Posterior vena cava (tissue), 2 donors: ENCODE measurements at regions not wholly inside any gene's neighbourhood (a gene's known extent, or its start where the extent isn't known, plus 50 kb on each side); places are given as distances from the start of the nearest gene placed in this dataset.
"Not testable (repeated sequence)": the region's sequence is repeated elsewhere in the genome, so short reads cannot be mapped to it uniquely, and the experiment has no call there.

Source experiments
- DNase-seq: peaks from one replicate; pipeline ENCODE4 v3.0.0-alpha.2; 2020; ENCODE audit warnings: low spot score
- intact Hi-C, 2 donors: fragments of 100-400 bp; cut with DNase I; formaldehyde crosslinking; loops; one replicate each; pipeline versions ENCODE4 v1.14.1 to v1.14.2; 2022 to 2023
- donor health status: DM: yes; HTN: yes; CAD: no.
- donor health status: DM: yes; HTN: yes; CAD: no.

DNA sequence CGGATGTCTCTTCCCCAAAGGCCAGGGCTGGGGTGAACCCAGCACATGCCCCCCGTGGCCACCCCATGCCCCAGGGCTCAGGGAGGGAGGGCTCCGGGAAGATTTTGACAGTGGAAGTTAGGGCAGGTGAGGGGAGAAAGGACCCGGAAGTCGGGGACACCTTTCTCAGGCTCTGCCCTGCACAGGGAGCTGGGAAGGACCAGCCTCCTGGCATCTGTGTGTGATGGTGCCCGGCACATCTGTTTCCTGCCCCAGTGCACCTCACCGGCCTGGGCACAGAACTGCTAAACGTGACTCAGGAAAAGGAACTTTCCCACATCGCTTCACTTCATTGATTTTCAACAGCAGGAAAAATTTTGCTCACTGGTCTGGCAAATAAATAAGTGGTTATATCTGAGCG, 141.1 kb upstream of the AFDN start:
- peak; percentile 69 for DNase-seq
- intact Hi-C loops: no loop called here

DNA sequence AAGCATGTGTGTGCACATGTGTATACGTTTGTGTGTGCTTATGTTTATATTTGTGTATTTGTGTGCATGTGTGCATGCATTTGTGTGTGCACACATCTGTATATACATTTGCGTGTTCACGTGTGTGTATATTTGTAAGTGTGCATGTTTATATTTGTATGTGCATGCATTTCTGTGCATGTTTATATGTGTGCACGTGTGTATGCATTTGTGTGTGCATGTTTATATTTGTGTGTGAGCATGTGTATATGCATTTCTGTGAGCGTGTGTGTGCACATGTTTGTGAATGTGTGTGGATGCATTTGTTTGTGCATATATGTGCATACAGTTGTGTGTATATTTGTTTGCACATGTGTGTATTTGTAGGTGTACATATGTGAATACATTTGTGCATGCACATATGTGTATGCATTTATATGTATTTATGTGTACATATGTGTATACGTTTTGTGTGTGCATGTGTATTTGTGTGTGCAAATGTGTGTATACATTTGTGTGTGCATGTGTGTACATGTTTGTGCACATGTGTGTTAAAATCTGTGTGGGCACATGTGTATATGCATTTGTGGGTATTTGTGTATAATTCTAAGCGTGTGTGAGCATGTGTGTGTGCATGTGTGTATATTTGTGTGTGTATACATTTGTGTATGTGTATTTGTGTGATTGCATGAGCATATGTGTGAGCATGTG, 140.4 kb upstream of the AFDN start:
- intact Hi-C loops: no loop called here
- no peak for DNase-seq

DNA sequence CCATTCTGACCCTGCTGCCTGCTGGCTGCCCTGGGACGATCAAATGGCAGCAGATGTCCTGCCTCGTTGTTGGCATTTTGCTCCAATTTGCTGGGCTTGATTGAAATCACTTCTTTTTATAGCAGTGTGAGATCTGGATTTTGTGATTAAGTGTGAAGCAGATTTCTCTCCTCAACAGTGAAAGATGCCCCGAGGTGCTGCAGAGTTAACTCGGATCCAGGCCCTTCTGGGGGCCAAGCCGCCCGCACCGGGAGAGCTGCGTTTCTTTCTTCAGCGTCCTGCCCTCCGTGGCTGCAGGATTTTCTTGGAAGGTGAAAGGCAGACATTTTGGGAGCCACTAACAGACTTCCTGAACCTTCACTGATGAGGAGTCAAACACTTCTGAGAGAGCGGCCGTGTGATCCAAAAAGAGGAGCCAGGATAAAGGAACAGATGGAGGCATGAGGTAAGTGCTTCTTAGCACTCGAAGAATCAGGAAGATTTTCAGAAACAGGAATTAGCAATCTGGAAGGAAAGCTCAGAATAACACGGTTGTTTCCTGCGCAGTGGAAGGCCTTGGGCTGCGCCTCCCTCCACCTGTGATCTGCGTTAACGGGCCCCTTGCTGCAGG, 139.5 kb upstream of the AFDN start:
- DNase-seq: peak; percentile 36
- intact Hi-C loops: no loop called here

DNA sequence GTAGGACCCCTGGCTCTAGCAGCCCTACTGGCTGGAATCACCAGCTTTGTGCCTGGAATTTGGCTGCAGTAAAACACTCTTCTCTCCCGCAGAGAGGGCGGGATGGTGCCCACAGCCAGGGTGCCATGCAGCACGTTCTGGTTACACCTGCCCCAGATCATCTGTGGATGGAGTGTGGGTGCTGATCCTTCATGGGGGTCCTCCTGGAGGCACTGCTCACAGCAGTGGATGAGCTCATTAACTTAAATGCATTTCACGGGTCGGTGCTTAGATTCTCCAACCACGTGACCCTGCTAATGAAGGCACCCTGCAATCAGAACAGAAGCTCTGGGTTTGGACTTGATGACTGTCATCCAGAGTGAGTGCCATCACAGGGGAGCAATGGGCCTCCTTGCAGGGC, 138.6 kb upstream of the AFDN start:
- no peak for DNase-seq

DNA sequence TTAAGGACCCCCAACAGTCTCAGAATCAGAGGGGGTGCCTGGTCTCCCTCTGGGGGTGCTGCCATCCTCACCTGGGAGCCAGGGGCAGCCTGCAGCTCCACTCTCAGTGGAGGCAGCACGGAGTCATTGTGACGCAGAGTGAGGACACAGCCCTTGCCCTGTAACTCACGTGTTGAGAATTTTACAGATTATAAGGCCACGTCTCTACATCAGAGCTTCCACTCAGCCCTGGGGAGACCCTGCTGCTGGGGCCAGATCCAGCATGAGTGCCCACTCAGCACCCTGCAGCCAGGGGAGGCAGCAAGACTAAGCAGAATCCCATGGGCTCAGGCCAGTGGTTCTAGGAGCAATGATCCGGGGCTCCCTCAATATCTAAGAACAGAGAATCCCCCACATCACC, 137.4 kb upstream of the AFDN start:
- intact Hi-C loops: no loop called here
- peak; percentile 50 for DNase-seq

More for the DNA sequence above, 138.6 kb upstream of the AFDN start:
- intact Hi-C loops: no loop called here

DNA sequence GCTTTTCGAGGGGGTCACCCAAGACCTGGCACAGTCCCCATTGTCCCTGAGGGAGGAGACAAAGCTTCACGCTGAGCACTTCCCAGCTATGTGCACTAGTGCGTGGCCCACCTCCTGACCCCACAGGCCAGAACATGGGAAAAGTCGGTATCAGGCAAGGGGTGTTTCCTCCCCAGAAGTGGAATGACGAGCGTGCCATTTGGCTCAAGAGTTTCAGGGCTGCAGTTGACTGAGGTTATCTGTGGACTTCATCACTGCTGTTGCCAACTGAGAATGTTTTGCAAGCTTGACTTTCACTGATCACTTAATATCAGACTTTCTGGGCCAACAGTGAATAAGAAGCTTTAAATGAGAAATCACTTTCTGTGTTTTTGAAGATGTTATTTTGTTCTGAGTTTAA, 137.0 kb upstream of the AFDN start:
- intact Hi-C loops: loop anchor here in 1 of 2 donors (10.0 kb wide), 1 partner anchor 1365 kb away; no protein-coding TSS in a partner anchor
- DNase-seq: peak; percentile 79

DNA sequence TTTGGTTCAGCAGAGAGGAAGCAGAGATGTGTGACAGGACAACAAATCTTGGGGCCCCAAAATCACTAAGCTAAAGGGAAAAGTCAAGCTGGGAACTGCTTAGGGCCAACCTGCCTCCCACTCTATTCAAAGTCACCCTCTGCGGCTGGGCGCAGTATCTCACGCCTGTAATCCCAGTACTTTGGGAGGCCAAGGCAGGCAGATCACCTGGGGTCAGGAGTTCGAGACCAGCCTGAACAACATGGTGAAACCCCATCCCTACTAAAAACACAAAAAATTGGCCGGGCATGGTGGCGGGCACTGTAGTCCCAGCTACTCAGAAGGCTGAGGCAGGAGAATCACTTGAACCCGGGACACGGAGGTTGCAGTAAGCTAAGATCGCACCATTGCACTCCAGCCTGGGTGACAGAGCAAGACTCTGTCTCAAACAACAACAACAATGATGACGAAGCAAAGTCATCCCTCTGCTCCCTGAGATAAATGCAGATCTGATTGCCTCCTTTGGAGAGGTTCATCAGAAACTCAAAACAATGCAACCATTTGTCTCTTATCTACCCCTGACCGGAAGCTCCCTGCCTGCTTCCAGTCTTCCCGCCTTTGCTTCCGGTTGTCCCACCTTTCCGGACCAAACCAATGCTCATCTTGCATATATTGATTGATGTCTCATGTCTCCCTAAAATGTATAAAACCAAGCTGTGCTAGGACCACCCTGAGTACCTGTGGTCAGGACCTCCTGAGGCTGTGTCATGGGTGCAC, 136.4 kb upstream of the AFDN start:
- peak; percentile 51 for DNase-seq
- intact Hi-C loops: loop anchor here in 1 of 2 donors (10.0 kb wide), 1 partner anchor 1366 kb away; no protein-coding TSS in a partner anchor

DNA sequence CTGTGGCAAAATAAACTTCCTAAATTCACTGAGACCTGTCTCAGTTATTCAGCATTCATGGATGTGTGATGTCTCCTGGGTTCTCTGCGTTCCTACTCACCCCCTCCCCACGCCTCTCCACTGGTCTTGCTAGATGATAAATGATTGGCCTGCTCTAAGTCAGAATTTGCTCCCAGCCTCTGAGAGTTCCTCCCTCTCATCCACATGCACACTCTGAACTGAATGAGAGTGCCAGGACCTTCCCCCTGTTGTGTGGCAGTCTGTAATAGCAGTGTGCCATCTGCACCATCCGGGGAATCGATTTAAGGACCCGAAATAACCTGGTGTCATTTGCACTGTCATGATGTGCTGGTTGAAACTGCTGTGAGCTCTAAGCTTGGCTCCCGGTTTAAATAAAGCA, 135.8 kb upstream of the AFDN start:
- intact Hi-C loops: loop anchor here in 1 of 2 donors (10.0 kb wide), 1 partner anchor 1366 kb away; no protein-coding TSS in a partner anchor
- no peak for DNase-seq

DNA sequence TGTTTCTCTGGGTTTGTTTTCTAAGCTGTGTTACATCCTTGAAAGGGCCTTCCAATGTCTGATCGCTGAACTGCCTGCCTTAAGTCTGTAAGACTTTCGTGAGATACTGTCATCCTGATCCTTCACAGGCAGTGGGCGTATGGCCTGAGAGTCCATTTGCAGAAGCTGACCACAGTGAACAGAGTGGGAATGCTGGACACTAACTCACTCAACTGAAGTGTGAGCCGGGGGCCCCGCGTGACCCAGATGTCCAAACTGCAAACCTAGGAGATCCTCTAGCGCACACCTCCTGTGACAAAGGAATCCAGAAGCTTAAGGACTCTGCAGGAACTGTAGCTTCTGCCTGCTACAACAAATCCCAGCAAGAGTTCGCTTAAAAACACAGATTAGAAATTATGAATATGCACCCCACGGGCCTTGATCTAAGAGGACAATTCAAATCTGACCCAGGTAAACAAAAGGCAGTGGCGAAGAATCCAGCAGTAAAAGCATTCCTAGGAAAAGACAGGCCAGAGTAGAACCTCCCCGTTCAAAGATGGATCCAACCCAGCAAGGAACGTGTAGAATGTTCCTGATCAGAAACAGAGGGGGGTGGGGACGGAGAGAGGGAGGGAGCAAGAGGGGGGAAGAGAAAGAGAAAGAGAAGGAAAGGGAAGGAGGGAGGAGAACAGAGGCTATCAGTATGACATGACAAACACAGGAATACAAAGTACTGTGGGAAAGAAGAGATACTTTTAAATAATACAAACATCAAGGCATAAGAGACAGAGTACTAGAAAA, 135.0 kb upstream of the AFDN start:
- intact Hi-C loops: loop anchor here in 1 of 2 donors (10.0 kb wide), 1 partner anchor 1367 kb away; no protein-coding TSS in a partner anchor
- DNase-seq: no peak

DNA sequence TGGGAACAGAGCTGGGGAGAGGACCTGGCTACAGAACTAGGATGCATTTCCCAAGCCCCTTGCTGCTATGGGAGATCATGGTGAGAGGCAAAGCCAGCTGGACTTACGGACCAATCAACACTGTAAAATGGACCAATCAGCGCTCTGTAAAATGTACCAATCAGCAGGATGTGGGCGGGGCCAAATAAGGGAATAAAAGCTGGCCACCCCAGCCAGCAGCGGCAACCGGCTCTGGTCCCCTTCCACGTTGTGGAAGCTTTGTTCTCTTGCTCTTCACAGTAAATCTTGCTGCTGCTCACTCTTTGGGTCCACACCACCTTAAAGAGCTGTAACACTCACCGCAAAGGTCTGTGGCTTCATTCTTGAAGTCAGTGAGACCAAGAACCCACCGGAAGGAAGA, 133.2 kb upstream of the AFDN start:
- intact Hi-C loops: loop anchor here in 1 of 2 donors (10.0 kb wide), 1 partner anchor 1369 kb away; no protein-coding TSS in a partner anchor

DNA sequence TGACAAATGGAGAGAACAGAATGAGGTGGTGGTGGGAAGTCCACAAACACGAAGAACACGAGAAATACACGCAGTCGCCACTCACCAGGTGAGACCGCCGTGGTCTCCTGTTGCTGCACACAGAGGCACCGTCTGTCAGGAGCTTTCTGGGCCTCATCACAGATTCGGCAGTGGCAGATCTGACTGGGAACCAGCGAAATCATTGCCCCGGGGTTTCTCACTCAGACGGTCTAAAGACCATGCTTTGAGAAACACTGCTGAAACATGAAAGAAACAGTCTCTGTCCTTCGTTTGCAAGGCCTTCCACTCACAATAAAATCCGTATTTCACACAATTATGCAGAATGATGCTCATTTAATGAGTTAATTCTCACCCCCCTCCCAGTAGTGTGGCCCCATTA, 130.9 kb upstream of the AFDN start:
- DNase-seq: no peak
- intact Hi-C loops: loop anchor here in 1 of 2 donors (10.0 kb wide), 1 partner anchor 1371 kb away; no protein-coding TSS in a partner anchor

More for the DNA sequence above, 133.2 kb upstream of the AFDN start:
- not testable (repeated sequence) for DNase-seq

DNA sequence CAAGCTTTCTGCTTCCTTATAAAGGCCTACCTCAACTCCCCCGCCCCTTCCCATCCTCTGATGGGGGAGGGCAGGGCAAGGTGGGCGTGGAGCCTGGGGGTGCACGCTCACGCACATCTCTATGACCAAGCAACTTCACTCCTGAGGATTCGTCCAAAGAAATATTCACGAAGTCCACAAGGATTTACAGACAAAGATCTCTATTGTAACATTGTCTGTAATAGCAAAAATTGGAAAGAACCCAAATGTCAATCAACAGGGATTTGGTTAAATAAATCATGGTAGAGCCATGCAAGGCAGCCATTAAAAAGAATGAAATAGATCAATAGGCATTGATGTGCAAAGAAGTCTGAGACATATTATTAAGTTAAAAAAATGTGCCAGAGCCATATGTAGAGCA, 130.4 kb upstream of the AFDN start:
- intact Hi-C loops: loop anchor here in 1 of 2 donors (10.0 kb wide), 1 partner anchor 1371 kb away; no protein-coding TSS in a partner anchor

DNA sequence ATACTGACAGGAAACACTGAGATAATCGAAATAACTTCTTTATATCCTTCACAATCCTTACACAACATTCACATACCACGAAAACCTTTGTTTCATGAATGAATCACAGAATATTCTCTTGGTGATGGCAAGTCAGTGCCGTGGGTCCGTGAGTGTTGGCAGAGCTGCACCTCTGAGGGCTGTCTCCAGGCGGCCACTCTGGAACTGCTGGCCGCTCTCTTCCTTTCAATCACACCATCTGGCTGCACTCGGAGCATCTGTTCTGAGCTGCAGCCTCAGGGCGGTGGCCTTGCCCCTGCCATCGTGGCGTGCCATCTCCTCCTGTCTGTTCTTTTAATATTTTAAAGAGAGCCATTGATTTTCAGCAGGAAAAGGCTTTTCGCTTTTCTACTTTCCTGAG, 129.4 kb upstream of the AFDN start:
- intact Hi-C loops: loop anchor here in 1 of 2 donors (10.0 kb wide), 1 partner anchor 1373 kb away; no protein-coding TSS in a partner anchor

More for the DNA sequence above, 130.4 kb upstream of the AFDN start:
- no peak for DNase-seq

DNA sequence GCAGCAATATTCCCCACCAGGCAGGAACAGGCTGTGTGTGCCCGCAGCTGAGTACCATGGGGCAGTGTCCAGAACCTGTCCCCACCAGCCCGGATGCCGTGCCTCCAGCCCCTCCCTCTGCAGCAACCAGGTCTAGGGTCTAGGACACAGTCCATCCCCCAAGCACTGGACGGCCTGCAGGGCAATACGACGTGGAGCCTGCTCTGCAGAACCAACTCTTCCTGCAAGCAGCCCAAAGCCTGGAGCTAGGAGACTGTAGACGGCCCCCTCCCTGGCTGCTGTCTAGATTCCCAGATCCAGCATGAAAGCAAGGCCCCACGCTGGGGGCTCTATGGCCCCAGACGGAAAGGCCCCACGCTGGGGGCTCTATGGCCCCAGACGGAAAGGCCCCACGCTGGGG, 128.2 kb upstream of the AFDN start:
- intact Hi-C loops: loop anchor here in 1 of 2 donors (10.0 kb wide), 1 partner anchor 1374 kb away; no protein-coding TSS in a partner anchor
- no peak for DNase-seq

More for the DNA sequence above, 129.4 kb upstream of the AFDN start:
- no peak for DNase-seq

DNA sequence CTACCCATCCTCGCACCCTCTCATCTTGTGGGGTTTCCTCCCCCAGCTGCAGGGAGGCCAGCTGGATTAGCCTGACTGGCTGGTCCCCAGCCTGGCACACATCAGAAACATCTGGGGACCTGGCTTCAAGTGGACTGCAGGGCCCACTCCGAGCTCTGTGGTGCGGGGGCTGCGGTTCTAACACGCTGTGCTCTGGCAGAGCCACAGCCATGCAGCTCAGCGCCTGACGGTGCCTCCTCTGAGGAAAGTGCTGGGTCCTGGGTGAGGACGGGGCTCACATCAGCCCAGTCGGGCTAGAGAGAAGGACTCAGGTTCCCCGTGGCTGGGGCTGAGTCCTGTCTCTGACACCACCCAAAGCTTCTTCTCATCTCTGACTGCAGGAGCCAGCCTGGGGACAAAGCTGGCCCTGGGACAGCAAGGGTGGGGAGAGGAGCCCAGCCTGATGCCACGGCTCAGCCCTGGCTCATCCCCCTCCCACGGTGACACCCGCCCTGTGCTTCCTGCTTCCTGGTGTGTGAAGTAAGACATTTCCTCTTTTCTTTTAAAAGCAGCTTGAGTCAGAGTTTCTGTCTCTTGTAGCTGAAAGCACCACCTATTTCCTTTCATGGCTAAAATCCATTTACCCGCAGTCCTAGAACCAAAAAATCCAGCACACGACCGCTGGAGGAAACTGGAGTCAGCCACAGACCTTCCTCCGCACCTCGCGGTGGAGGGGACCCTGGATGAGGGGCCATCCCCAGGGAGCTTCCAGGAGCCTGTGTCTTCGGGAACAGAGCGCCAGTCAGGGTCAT, 127.4 kb upstream of the AFDN start:
- intact Hi-C loops: loop anchor here in 1 of 2 donors (10.0 kb wide), 1 partner anchor 1375 kb away; no protein-coding TSS in a partner anchor
- peak; percentile 92 for DNase-seq

DNA sequence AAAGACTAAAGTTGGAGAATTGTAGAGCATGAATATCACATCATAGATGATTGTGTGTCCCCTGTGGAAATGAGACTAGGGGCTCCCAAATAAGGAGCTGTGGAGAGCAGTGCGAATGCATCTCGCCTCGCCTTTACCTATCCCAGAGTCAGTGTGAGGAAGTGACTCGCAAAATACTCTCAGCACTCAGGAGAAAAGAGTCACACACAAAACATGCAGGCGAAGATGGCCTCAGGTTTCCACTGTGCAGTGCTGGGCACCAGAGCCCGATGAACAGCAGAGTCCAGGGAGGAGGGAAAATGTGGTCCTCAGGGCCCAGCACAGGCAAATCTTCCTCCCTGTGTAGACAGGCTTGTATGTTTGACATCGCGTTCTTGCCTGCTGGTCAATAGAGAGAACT, 126.5 kb upstream of the AFDN start:
- DNase-seq: no peak
- intact Hi-C loops: no loop called here

DNA sequence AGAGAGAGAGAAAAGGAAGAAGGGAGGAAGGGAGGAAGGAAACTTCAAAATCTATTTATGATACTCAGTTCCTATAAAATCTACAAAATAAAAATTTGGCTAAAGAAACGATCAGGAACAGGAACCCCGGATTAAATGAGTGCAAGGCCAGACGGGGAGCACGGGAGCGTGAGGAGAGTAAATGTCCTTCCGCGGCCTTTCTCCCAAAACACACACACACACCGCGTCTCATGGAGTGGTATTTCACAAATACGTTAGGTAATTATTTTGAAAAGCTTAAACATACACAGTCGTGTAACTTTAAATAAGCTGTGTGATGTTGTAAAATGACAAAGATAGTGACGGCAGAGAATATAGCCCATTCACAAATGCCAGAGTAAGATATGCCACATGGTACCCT, 125.7 kb upstream of the AFDN start:
- intact Hi-C loops: no loop called here
- DNase-seq: no peak

DNA sequence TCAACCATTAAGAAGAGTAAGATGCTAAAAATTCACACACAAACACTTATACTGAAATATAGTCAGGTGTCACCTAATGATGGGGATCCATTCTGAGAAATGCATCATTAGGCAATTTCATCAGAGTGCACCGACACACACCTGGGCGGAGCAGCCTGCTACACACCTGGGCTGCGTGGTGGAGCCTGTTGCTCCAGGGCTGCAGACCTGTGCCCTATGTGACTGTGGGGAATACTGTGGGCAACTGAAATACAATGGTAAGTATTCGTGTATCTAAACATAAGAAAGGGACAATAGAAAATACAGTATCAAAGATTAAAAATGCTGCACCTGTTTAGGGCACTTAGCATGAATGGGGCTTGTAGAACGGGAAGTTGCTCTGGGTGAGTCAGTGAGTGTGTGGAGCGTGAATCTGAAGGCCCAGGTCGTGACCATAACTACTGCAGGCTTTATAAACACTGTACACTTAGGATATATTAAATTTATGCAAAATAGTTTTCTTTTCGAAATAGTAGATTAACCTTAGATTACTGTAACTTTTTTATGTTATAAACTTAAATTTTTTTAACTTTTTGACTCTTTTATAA, 124.4 kb upstream of the AFDN start:
- intact Hi-C loops: no loop called here
- DNase-seq: peak; percentile 31
